ENCODE measurements at regions not wholly inside any gene's neighbourhood (a gene's known extent, or its start where the extent isn't known, plus 50 kb on each side); places are given as distances from the start of the nearest gene placed in this dataset.

DNA sequence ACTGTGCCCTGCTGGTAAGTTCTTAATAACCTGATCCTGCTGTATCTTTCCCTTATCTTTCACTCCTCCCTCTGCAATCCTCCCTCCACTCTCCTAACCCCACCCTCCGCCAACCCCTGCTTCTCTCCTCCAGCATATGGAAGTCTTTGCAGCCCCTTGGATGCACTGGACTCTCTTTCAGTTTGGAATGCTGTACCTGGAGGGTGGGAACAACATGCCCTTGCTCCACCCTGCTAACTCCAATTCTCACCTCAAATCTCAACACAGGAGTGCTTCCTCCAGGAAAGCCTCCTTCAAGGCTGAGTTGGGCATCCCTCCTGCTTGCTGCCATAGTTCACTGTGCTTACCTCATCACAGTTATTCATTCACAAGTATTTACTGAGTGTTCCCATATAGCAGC lies 52.8 kb upstream of the LDLRAD3 start:
- ATAC-seq (no peak), DNase-seq (no peak)
- intact Hi-C loops (cut with DNase I; ENCODE audit: low total_unique reads): loop anchor here (10.0 kb wide), 1 partner anchor 184 kb away; no protein-coding TSS in a partner anchor
- H3K27me3 ChIP-seq: no peaks in the 10 kb centered on the region
- peaks cover 0 to 8% of the 10 kb centered on the region in 2 donors for H3K4me1 ChIP-seq
- in situ Hi-C loops (cut with MboI; ENCODE audit: low sequenced_read_pairs in 4 of 4): no loop called here
- TF ChIP-seq, protein P1, sequence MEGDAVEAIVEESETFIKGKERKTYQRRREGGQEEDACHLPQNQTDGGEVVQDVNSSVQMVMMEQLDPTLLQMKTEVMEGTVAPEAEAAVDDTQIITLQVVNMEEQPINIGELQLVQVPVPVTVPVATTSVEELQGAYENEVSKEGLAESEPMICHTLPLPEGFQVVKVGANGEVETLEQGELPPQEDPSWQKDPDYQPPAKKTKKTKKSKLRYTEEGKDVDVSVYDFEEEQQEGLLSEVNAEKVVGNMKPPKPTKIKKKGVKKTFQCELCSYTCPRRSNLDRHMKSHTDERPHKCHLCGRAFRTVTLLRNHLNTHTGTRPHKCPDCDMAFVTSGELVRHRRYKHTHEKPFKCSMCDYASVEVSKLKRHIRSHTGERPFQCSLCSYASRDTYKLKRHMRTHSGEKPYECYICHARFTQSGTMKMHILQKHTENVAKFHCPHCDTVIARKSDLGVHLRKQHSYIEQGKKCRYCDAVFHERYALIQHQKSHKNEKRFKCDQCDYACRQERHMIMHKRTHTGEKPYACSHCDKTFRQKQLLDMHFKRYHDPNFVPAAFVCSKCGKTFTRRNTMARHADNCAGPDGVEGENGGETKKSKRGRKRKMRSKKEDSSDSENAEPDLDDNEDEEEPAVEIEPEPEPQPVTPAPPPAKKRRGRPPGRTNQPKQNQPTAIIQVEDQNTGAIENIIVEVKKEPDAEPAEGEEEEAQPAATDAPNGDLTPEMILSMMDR (IDR thresholded peaks at IDR 0.05 in 4 of 5, conservative IDR thresholded peaks at IDR 0.05 in 1 of 5): no peak
- no peak for TF ChIP-seq POLR2A (IDR thresholded peaks at IDR 0.05)
- H3K27ac ChIP-seq: no peak overlapping the region
- H3K36me3 ChIP-seq: no peaks in the 10 kb centered on the region
- no peak overlapping the region for H3K4me3 ChIP-seq
- no peaks in the 10 kb centered on the region for H3K9me3 ChIP-seq

DNA sequence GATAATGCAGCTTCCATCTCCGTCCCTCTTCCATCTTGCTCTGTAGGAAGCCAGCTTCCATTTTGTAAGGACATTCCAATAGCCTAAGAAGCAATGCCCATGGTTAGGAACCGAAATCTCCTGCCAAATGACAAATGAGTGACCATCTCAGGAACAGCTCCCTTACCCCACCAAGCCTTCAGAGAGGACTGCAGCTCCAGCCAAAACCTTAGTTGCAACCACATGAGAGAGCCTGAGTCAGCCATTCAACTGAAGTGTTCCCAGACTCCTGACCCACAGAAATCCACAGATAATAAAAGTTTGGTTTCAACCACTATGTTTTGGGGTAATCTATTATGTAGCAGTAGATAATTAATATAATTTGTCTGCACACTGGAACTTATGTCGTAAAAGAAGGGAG lies 51.7 kb upstream of the LDLRAD3 start:
- Histone ChIP-seq H3K27ac (no peak overlapping the region), H3K27me3 (no peaks in the 10 kb centered on the region), H3K4me1 (peaks cover 0 to 8% of the 10 kb centered on the region in 2 donors), H3K9me3 (no peaks in the 10 kb centered on the region), H3K36me3 (no peaks in the 10 kb centered on the region), H3K4me3 (no peak overlapping the region)
- ATAC-seq (no peak), DNase-seq (no peak)
- TF ChIP-seq, protein P1 (IDR thresholded peaks at IDR 0.05 in 4 of 5, conservative IDR thresholded peaks at IDR 0.05 in 1 of 5): no peak
- TF ChIP-seq POLR2A (IDR thresholded peaks at IDR 0.05): no peak
- intact Hi-C loops (cut with DNase I; ENCODE audit: low total_unique reads): loop anchor here (10.0 kb wide), 1 partner anchor 183 kb away; no protein-coding TSS in a partner anchor
- in situ Hi-C loops (cut with MboI; ENCODE audit: low sequenced_read_pairs in 4 of 4): no loop called here

DNA sequence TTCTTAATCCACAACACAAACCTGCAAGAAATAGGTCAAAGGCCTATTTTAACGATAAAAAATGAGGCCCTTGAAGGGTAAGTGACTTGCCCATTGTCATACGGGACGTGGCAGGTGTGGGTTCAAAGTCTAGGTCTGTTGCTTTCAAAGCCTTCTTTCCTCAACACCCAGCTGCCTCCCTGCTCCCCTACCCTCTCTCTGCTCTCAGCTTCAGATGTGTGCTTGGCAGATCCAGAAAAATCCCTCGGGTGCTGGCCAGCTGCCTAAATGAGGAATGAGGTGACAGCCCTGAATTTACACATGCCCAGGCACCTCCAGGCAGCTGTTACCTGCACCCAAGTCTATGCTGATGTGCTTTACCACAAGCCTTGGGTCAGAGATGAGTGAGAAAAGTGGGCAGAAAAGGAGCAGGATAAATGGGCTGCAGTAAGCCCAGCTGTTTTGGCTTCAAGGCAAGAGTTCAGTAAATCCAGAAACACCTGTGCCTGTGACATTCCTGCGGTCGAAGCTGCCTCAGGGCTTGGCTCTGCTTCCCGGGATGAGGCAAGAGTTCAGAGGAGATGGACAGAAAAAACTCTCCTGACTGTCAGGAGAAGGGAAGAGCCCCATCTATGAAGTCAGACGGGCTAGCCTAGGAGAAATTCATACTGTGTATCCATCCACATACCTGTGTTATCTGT lies 49.9 kb upstream of the LDLRAD3 start:
- no peak overlapping the region for H3K27ac ChIP-seq
- no peaks in the 10 kb centered on the region for H3K9me3 ChIP-seq
- intact Hi-C loops (cut with DNase I; ENCODE audit: low total_unique reads): loop anchor here (10.0 kb wide), 1 partner anchor 181 kb away; no protein-coding TSS in a partner anchor
- H3K27me3 ChIP-seq: peaks cover 0 to 9% (median 0%) of the 10 kb centered on the region in 3 donors
- in situ Hi-C loops (cut with MboI; ENCODE audit: low sequenced_read_pairs in 4 of 4): no loop called here
- H3K36me3 ChIP-seq: no peaks in the 10 kb centered on the region
- TF ChIP-seq, protein P1 (IDR thresholded peaks at IDR 0.05 in 4 of 5, conservative IDR thresholded peaks at IDR 0.05 in 1 of 5): no peak
- TF ChIP-seq POLR2A (IDR thresholded peaks at IDR 0.05): no peak
- no peak overlapping the region for H3K4me3 ChIP-seq
- peak; percentile 94 to 98 for ATAC-seq
- peak; percentile 71 to 72 for DNase-seq
- H3K4me1 ChIP-seq: peaks cover 0 to 8% of the 10 kb centered on the region in 2 donors
